Aorta (tissue), 5 donors: ENCODE measurements at regions not wholly inside any gene's neighbourhood (a gene's known extent, or its start where the extent isn't known, plus 50 kb on each side); places are given as distances from the start of the nearest gene placed in this dataset.

Experiments used
- ATAC-seq: fragments of 200-7000 bp; cut with Tn5 transposase; one replicate; pipeline ENCODE4 v1.9.1; 2022; ENCODE audit warnings: moderate library complexity; ENCODE audit not compliant: low FRiP score
- DNase-seq, 2 donors: peaks; one replicate each; pipeline ENCODE4 v3.0.0-alpha.2; 2020
- H3K27ac ChIP-seq, 2 donors: one replicate each; pipeline ENCODE4 v1.5.1; 2013; ENCODE audit warnings: low read length in 2 of 2, mild to moderate bottlenecking in 2 of 2, moderate library complexity in 2 of 2, control low read depth in 1 of 2, inconsistent platforms in 1 of 2, low read depth in 1 of 2
- H3K27me3 ChIP-seq, 2 donors: one replicate each; pipeline ENCODE4 v1.6.1; 2013; ENCODE audit warnings: control low read depth in 1 of 2, low read length in 1 of 2, mild to moderate bottlenecking in 1 of 2, moderate library complexity in 1 of 2; ENCODE audit not compliant: insufficient read depth in 2 of 2, control insufficient read depth in 1 of 2
- H3K36me3 ChIP-seq, 2 donors: one replicate each; pipeline ENCODE4 v1.6.1; 2013; ENCODE audit warnings: control low read depth in 1 of 2, low read length in 1 of 2, mild to moderate bottlenecking in 1 of 2; ENCODE audit not compliant: insufficient read depth in 2 of 2, control insufficient read depth in 1 of 2
- H3K4me1 ChIP-seq, 2 donors: one replicate each; pipeline ENCODE4 v1.6.1; 2013; ENCODE audit warnings: low read length in 2 of 2, control low read depth in 1 of 2, mild to moderate bottlenecking in 1 of 2, moderate library complexity in 1 of 2; ENCODE audit not compliant: insufficient read depth in 2 of 2, control insufficient read depth in 1 of 2
- H3K4me3 ChIP-seq, 2 donors: one replicate each; pipeline ENCODE4 v1.5.1; 2013; ENCODE audit warnings: low read length in 2 of 2, control low read depth in 1 of 2, mild to moderate bottlenecking in 1 of 2
- H3K9me3 ChIP-seq: one replicate; pipeline ENCODE4 v1.6.1; 2013; ENCODE audit warnings: mild to moderate bottlenecking, low read length; ENCODE audit not compliant: control insufficient read depth
- WGBS, 2 donors: extraction: QIAGEN DNeasy Blood & Tissue Kit; methylation state at CpG; one replicate each; pipeline ENCODE4 v1.1.7; 2013; 5-methylcytosine and 5-hydroxymethylcytosine counted together
- intact Hi-C, 2 donors: fragments of 100-400 bp; cut with DNase I; formaldehyde crosslinking; loops; one replicate each; pipeline versions ENCODE4 v1.14.2 to v1.15.0; 2022
- donor health status: healthy with polysubstance abuse.
- donor health status: Bipolar disorder and iron deficiency.
- donor health status: DM: no; HTN: no; CAD: no.
- donor health status: DM: no; HTN: no; CAD: no.
- donor health status: DM: yes; HTN: yes; CAD: no.

DNA sequence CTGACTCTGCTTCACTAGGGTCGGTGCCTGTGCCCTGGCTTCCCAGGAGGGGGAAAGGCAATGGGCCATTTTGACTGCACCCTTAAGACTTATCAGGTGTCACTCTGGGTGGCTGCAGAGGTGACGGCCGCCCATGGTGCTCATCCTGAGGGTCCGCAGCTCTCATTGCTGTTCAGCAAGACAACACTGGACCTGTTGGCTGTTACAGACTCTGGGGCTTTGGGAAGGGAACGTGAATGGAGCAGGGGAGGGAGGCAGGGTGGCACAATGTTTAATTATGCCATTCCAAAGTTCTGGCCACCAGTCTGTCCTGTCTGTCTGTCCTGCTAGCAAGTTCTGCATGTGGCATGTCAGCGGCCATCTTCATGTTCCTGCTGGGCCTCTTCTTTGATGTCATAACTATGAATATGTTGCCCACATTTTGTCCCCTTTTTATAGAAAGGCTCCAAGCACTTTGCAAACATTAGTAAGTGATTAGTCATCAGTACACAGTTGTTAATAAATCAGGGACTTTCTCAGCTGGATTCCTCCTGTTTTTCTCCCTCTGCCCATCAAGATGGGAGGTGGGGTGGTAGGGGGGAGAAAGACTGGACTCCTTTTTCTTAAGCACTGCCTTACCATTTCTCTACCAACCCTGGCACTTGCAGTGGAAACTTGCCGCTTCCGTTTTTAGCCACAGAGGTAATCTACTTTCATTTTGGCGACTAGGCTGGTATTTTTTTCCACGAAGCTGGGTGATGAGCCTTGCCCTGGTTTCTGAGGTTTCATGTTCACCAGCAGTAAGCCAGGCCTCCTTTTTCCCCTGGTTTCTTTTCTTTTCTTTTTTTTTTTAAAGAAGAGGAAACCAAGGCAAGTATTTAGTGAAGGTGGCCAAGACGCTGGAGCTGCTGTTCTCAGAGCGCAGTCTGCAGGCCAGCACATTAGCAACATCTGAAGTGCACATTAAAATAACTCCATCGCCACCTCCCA is 88.6 kb upstream of the TRIM2 start:
- intact Hi-C loops = no loop called here
- ATAC-seq (peak; percentile 71), DNase-seq (peak; percentile 65 to 81)
- Histone ChIP-seq H3K36me3 (no peaks in the 10 kb centered on the region), H3K4me1 (peaks cover 0 to 3% of the 10 kb centered on the region in 2 donors), H3K27ac (peak overlapping the region; percentile 4 to 85), H3K4me3 (no peak overlapping the region), H3K9me3 (no peaks in the 10 kb centered on the region), H3K27me3 (no peaks in the 10 kb centered on the region)
- 34 to 35% methylated on average over 13 of the region's 13 CpGs for WGBS, 2 donors

DNA sequence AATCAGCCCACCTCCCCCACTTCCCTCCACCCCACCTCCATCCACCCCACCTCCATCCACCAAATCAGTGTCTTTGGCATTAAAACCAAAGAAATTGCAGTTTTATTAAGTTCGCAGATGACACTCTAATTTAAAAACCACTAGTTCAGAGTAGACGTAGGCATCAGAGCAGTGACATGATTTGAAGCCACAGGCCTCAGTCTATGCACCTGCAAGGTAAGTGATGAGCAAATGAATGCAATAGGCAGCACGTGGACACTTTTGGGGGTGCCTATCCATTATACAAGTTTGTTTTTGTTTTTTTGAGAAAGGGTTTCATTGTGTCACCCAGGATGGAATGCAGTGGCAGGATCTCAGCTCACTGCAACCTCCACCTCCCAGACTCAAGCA is 88.0 kb upstream of the TRIM2 start:
- intact Hi-C loops = no loop called here

DNA sequence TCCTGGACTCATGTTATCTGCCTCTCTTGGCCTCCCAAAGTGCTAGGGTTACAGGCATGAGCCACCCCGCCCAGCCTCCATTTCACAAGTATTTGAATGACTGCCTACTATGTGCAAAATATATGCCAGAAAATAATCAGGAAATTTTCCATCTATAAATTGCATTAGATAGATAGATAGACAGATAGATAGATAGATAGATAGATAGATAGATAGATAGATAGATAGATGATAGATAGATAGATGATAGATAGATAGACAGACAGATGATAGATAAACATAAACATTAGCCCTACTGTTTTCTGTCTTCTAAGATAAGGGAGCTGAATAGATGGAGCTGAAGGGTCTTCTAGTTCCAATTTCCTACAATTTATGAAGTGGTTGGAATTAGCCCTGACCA is 87.4 kb upstream of the TRIM2 start:
- peak overlapping the region in 1 of 2 donors; percentile 85 for H3K27ac ChIP-seq
- no peaks in the 10 kb centered on the region for H3K27me3 ChIP-seq
- intact Hi-C loops = no loop called here
- peaks cover 0 to 3% of the 10 kb centered on the region in 2 donors for H3K4me1 ChIP-seq
- no peak for DNase-seq
- 93% methylated on average over 1 of the region's 1 CpG for WGBS, 2 donors
- no peaks in the 10 kb centered on the region for H3K36me3 ChIP-seq
- no peak overlapping the region for H3K4me3 ChIP-seq
- no peaks in the 10 kb centered on the region for H3K9me3 ChIP-seq
- no peak for ATAC-seq

More for the DNA sequence above, 88.0 kb upstream of the TRIM2 start:
- H3K4me1 ChIP-seq = peaks cover 0 to 3% of the 10 kb centered on the region in 2 donors
- H3K36me3 ChIP-seq = no peaks in the 10 kb centered on the region
- WGBS, 2 donors = 64 to 69% methylated on average over 3 of the region's 3 CpGs
- no peak for ATAC-seq
- DNase-seq = no peak
- H3K4me3 ChIP-seq = no peak overlapping the region
- peak overlapping the region; percentile 4 to 85 for H3K27ac ChIP-seq
- no peaks in the 10 kb centered on the region for H3K27me3 ChIP-seq
- no peaks in the 10 kb centered on the region for H3K9me3 ChIP-seq

DNA sequence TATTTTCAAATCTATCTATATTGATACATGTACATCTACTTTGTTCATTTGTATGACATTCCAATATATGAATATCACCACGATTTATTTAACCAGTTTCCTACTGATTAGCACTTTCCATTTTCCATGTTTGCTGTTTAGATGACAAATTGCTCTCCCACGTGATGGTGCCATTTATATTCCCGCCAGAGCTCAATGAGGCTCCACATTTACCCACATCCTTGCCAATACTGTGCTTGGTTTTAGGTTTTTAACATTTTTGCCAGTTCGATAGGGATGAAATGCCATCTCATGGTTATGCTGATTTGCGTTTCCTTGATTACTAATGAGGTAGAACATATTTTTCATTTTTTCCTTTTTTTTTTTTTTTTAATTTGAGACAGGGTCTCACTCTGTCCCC is 86.7 kb upstream of the TRIM2 start:
- intact Hi-C loops = no loop called here
- H3K27me3 ChIP-seq = no peaks in the 10 kb centered on the region
- no peak overlapping the region for H3K27ac ChIP-seq
- no peaks in the 10 kb centered on the region for H3K9me3 ChIP-seq
- 85 to 86% methylated on average over 5 of the region's 5 CpGs for WGBS, 2 donors
- ATAC-seq (no peak), DNase-seq (no peak)
- H3K4me1 ChIP-seq = peaks cover 0 to 3% of the 10 kb centered on the region in 2 donors
- H3K36me3 ChIP-seq = no peaks in the 10 kb centered on the region
- no peak overlapping the region for H3K4me3 ChIP-seq

DNA sequence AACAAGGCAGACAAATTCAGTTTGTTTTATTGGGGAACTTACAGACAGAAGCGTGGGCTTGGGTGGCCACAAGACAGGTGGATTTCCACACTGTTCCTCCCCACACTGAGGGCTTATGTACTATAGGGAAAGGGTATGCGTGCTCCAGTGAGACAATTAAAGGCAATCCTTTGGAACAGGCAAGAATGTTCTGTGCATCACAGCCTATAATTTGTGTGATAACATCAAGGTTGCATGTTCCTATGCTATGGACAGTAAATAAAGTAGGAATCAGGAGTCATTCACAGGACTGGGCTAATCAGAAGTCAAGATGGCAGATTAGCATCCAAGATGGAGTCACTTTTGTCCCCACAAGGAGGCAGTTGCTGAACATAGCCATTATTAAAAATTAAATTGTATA is 84.6 kb upstream of the TRIM2 start:
- 98% methylated on average over 2 of the region's 2 CpGs for whole genome bisulfite sequencing, 2 donors
- Histone ChIP-seq H3K36me3 (no peaks in the 10 kb centered on the region), H3K27me3 (no peaks in the 10 kb centered on the region), H3K4me3 (no peak overlapping the region), H3K4me1 (peaks cover 0 to 3% of the 10 kb centered on the region in 2 donors), H3K9me3 (no peaks in the 10 kb centered on the region), H3K27ac (no peak overlapping the region)
- intact Hi-C loops = loop anchor here in 1 of 2 donors (10.0 kb wide), 1 partner anchor 335 kb away; no protein-coding TSS in a partner anchor
- no peak for ATAC-seq
- DNase-seq = no peak

DNA sequence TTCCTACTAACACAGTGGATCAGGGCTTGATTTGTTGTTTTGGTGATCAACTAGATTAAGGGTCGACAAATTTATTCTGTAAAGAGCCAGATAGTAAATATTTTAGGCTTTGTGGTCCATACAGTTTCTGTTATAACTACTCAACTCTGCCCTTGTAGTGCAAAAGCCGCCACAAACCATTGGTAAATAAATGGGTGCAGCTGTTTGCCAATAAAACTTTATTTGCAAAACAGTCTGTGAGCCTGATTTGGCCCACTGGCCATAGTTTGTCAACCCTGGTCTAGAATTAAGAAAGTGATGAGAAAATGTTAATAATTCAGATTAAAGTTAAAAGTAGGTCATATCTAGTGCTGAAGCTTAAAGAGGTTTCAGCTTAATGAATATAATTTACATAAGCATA is 84.0 kb upstream of the TRIM2 start:
- no peak overlapping the region for H3K4me3 ChIP-seq
- WGBS, 2 donors = 91 to 94% methylated on average over 2 of the region's 2 CpGs
- peaks cover 0 to 3% of the 10 kb centered on the region in 2 donors for H3K4me1 ChIP-seq
- no peak overlapping the region for H3K27ac ChIP-seq
- no peaks in the 10 kb centered on the region for H3K36me3 ChIP-seq
- no peaks in the 10 kb centered on the region for H3K27me3 ChIP-seq
- DNase-seq (no peak), ATAC-seq (no peak)
- no peaks in the 10 kb centered on the region for H3K9me3 ChIP-seq
- intact Hi-C loops = loop anchor here in 1 of 2 donors (10.0 kb wide), 1 partner anchor 335 kb away; no protein-coding TSS in a partner anchor

DNA sequence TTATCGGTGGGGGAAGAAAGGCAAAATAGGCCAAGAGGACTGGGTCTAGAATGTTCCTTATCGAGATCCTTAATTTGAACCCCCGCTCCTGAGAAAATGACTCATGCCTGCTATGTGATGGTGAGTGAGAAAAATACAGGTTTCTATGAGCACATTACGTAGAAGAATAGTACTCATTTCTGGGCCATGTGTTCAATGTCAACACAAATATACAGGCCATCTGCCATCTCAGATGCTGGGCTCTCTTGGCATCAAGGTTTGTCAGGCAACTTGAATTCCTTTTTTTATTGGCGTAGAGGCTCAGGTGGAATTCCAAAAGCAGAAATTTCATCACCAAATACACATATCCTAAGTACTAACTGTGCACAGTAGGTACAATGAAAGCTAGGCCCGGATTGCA is 81.4 kb upstream of the TRIM2 start:
- WGBS, 2 donors = 90 to 94% methylated on average over 6 of the region's 6 CpGs
- no peak overlapping the region for H3K27ac ChIP-seq
- intact Hi-C loops = loop anchor here in 1 of 2 donors (10.0 kb wide), 1 partner anchor 338 kb away; no protein-coding TSS in a partner anchor

DNA sequence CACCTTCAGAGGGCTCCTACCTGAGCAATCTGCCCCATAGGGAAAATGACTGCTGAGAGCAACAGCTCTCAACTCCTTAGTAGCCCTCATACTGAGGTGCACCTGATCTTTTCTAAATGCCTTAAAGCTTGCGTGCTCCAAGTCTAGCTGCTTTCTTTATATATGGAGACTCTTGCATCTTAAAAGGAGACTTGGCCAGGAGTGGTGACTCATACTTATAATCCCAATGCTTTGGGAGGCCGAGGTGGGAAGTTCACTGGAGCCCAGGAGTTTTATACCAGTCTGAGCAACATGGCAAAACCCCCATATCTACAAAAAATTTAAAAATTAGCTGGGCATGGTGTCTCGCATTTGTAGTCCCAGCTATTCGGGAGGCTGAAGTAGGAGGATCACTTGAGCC is 78.1 kb upstream of the TRIM2 start:
- Histone ChIP-seq H3K9me3 (no peaks in the 10 kb centered on the region), H3K27ac (no peak overlapping the region), H3K27me3 (no peaks in the 10 kb centered on the region), H3K4me1 (no peaks in the 10 kb centered on the region), H3K4me3 (no peak overlapping the region), H3K36me3 (no peaks in the 10 kb centered on the region)
- no peak for DNase-seq
- intact Hi-C loops = loop anchor here (5.0 to 10.0 kb wide), 3 partner anchors 279 to 341 kb away; no protein-coding TSS in a partner anchor
- 89 to 91% methylated on average over 4 of the region's 4 CpGs for WGBS, 2 donors
- no peak for ATAC-seq

More for the DNA sequence above, 81.4 kb upstream of the TRIM2 start:
- H3K9me3 ChIP-seq = no peaks in the 10 kb centered on the region
- no peaks in the 10 kb centered on the region for H3K4me1 ChIP-seq
- no peak for DNase-seq
- no peaks in the 10 kb centered on the region for H3K36me3 ChIP-seq
- no peaks in the 10 kb centered on the region for H3K27me3 ChIP-seq
- ATAC-seq = no peak
- no peak overlapping the region for H3K4me3 ChIP-seq
